Prostate gland (tissue), 2 donors: ENCODE measurements at regions not wholly inside any gene's neighbourhood (a gene's known extent, or its start where the extent isn't known, plus 50 kb on each side); places are given as distances from the start of the nearest gene placed in this dataset.

Source experiments
- DNase-seq: peaks from one replicate; pipeline ENCODE4 v3.0.0-alpha.2; 2019; ENCODE audit warnings: low spot score
- H3K27ac ChIP-seq, 2 donors: fragments of 200-600 bp; sonication (generic); 2 replicates each; pipeline ENCODE4 v1.5.1; 2017 to 2019
- H3K27me3 ChIP-seq: fragments of 200-600 bp; sonication (generic); replicated peaks from 2 replicates; pipeline ENCODE4 v1.5.1; 2019; ENCODE audit not compliant: insufficient read depth
- H3K36me3 ChIP-seq, 2 donors: fragments of 200-600 bp; sonication (generic); 1 replicate in 1 of 2; 2 replicates in 1 of 2; pipeline versions ENCODE4 v1.5.1 to v1.8.1; 2017 to 2019
- H3K4me1 ChIP-seq: fragments of 200-600 bp; sonication (generic); replicated peaks from 2 replicates; pipeline ENCODE4 v1.5.1; 2019
- H3K4me3 ChIP-seq, 2 donors: fragments of 200-600 bp; sonication (generic); 2 replicates each; pipeline ENCODE4 v1.5.1; 2017 to 2019
- H3K9me3 ChIP-seq: fragments of 200-600 bp; sonication (generic); 2 replicates; pipeline ENCODE4 v1.5.1; 2017
- POLR2A ChIP-seq: fragments of 450-650 bp; IDR thresholded peaks from one replicate; pipeline ENCODE4 v1.6.1; 2016; ENCODE audit warnings: antibody characterized with exemption, mild to moderate bottlenecking
- POLR2AphosphoS5 ChIP-seq: sonication (generic); formaldehyde crosslinking; IDR thresholded peaks from one replicate; pipeline ENCODE4 v1.6.1; 2017; ENCODE audit warnings: antibody characterized with exemption
- WGBS: methylation state at CpG from one replicate; pipeline ENCODE4 v1.1.5; 2018; 5-methylcytosine and 5-hydroxymethylcytosine counted together
- intact Hi-C: fragments of 100-400 bp; cut with DNase I; formaldehyde crosslinking; loops from one replicate; pipeline ENCODE4 v1.14.2; 2022
- TF ChIP-seq, protein P1 (sequence below), 4 experiments: fragments of 200-600 bp in 2 of 4; fragments of 450-650 bp in 2 of 4; sonication (generic) in 2 of 4; IDR thresholded peaks; 1 replicate in 3 of 4; 2 replicates in 1 of 4; pipeline ENCODE4 v1.5.1; 2016 to 2019; ENCODE audit warnings: antibody characterized with exemption in 4 of 4, mild to moderate bottlenecking in 2 of 4, moderate library complexity in 2 of 4

DNA sequence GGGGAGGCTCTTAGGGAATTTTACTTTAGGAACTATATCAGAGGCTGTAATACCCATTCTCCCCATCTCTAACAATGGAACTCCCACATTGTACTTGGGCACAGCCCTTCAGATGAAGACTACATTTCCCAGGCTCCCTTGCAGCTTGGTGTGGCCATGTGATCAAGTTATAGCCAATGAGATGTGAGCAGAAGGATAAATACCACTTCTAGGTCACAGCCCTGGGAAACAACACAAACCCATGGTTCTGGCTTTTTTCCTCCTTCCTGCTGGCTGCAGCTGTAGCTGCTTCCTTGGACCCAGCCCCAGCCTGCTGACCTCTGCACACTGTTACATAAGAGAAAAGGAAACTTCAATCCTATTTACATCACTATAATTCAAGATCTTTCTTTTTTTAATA, 445.9 kb upstream of the JARID2 start:
- peak; percentile 22 for TF ChIP-seq POLR2AphosphoS5
- TF ChIP-seq POLR2A: no peak
- intact Hi-C loops: no loop called here
- no peak overlapping the region for H3K27ac ChIP-seq

GRCh38 chr6:14802514-14803160, 443.2 kb upstream of the JARID2 start:
- intact Hi-C loops: no loop called here
- DNase-seq: no peak
- no peak overlapping the region for H3K4me3 ChIP-seq
- 93% methylated on average over 9 of the region's 9 CpGs for WGBS
- no peaks in the 10 kb centered on the region for H3K27me3 ChIP-seq
- H3K27ac ChIP-seq: no peak overlapping the region
- H3K4me1 ChIP-seq: no peaks in the 10 kb centered on the region
- TF ChIP-seq, protein P1, sequence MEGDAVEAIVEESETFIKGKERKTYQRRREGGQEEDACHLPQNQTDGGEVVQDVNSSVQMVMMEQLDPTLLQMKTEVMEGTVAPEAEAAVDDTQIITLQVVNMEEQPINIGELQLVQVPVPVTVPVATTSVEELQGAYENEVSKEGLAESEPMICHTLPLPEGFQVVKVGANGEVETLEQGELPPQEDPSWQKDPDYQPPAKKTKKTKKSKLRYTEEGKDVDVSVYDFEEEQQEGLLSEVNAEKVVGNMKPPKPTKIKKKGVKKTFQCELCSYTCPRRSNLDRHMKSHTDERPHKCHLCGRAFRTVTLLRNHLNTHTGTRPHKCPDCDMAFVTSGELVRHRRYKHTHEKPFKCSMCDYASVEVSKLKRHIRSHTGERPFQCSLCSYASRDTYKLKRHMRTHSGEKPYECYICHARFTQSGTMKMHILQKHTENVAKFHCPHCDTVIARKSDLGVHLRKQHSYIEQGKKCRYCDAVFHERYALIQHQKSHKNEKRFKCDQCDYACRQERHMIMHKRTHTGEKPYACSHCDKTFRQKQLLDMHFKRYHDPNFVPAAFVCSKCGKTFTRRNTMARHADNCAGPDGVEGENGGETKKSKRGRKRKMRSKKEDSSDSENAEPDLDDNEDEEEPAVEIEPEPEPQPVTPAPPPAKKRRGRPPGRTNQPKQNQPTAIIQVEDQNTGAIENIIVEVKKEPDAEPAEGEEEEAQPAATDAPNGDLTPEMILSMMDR (IDR thresholded peaks at IDR 0.05): no peak
- TF ChIP-seq POLR2A (no peak), POLR2AphosphoS5 (no peak)
- no peaks in the 10 kb centered on the region for H3K9me3 ChIP-seq
- no peaks in the 10 kb centered on the region for H3K36me3 ChIP-seq

More for the DNA sequence above, 445.9 kb upstream of the JARID2 start:
- Histone ChIP-seq H3K27me3 (no peaks in the 10 kb centered on the region), H3K36me3 (no peaks in the 10 kb centered on the region), H3K9me3 (no peaks in the 10 kb centered on the region), H3K4me1 (no peaks in the 10 kb centered on the region), H3K4me3 (no peak overlapping the region)
- DNase-seq: peak; percentile 16

DNA sequence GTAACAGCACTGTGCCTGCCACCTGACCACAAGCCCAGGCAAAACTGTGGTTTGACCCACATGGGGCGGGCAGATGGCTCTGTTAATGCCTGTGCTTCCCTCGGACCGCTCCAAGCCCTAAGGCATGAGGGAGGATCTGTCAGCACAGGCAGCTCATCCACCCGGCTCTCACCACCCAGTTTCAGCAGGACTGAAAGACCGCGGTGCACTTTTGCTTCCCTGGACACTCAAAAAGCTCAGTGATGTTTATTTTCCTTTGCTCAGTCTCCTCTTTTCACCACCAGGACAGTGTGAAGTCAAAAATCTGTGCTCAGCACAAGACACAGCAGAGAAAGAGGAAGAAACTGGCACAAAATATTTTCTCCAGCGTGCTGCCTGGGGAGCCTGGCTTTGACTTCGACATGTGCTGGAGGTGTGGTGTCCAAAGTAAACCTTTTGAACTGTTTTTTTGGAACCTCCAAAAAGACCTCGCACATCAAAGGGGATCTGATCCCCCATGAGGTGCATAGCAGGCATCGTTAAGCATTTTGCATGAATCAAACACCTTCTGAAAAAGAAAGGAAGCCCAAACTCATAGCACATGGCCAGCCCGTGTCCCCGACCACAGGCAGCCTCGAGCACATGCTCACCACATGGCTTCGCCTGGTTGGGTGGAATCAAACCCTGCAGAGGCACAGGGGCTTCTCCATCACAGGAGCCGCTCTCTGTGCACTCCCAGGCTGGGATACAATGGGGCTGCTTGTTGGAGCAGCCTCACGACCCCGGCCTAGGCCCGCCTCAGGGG, 441.7 kb upstream of the JARID2 start:
- whole genome bisulfite sequencing: 55% methylated on average over 18 of the region's 18 CpGs
- H3K9me3 ChIP-seq: no peaks in the 10 kb centered on the region
- no peak overlapping the region for H3K4me3 ChIP-seq
- no peaks in the 10 kb centered on the region for H3K36me3 ChIP-seq
- no peak for TF ChIP-seq POLR2AphosphoS5
- TF ChIP-seq, protein P1 (IDR thresholded peaks at IDR 0.05): no peak
- TF ChIP-seq POLR2A: no peak
- H3K27me3 ChIP-seq: no peaks in the 10 kb centered on the region
- no peak for DNase-seq
- H3K27ac ChIP-seq: no peak overlapping the region
- no peaks in the 10 kb centered on the region for H3K4me1 ChIP-seq
- intact Hi-C loops: no loop called here

- no peak overlapping the region for H3K27ac ChIP-seq
- 52% methylated on average over 10 of the region's 10 CpGs for WGBS
- no peaks in the 10 kb centered on the region for H3K36me3 ChIP-seq
- no peak overlapping the region for H3K4me3 ChIP-seq
- TF ChIP-seq POLR2A: no peak
- TF ChIP-seq POLR2AphosphoS5: no peak
- TF ChIP-seq, protein P1 (IDR thresholded peaks at IDR 0.05): no peak
- no peaks in the 10 kb centered on the region for H3K4me1 ChIP-seq
- H3K27me3 ChIP-seq: no peaks in the 10 kb centered on the region
- intact Hi-C loops: no loop called here
- H3K9me3 ChIP-seq: no peaks in the 10 kb centered on the region
- no peak for DNase-seq
Observed at GRCh38 chr6:14804785-14805210, 441.1 kb upstream of the JARID2 start.

DNA sequence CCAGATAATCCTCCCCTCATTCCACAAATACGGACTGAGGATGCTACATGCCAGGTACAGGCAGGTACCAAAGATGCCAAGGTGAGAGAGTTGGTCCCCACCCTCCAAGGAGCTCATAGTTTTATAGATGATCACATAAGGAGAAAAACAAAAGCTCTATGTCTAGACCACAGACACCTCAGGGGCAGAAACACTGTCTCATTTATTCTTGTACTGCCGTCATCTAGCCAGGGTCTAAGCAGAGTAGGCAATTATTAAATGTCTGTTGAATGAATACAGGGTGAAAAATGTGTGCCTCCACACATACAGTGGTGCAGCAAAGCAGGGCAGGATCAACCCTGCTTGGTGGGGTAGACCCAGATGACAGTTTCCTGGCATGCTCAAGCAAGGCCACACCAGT, 439.8 kb upstream of the JARID2 start:
- WGBS: 88% methylated on average over 2 of the region's 2 CpGs
- TF ChIP-seq POLR2A: no peak
- TF ChIP-seq POLR2AphosphoS5: no peak
- TF ChIP-seq, protein P1 (IDR thresholded peaks at IDR 0.05): no peak
- Histone ChIP-seq H3K36me3 (no peaks in the 10 kb centered on the region), H3K27ac (no peak overlapping the region), H3K4me3 (no peak overlapping the region), H3K9me3 (no peaks in the 10 kb centered on the region), H3K4me1 (no peaks in the 10 kb centered on the region), H3K27me3 (no peaks in the 10 kb centered on the region)
- intact Hi-C loops: no loop called here
- DNase-seq: no peak
